Right lobe of liver (tissue), 6 donors: ENCODE measurements at regions not wholly inside any gene's neighbourhood (a gene's known extent, or its start where the extent isn't known, plus 50 kb on each side); places are given as distances from the start of the nearest gene placed in this dataset.

Source experiments
- ATAC-seq, 4 donors: fragments of 200-7000 bp; cut with Tn5 transposase; one replicate each; pipeline ENCODE4 v1.9.1; 2020; ENCODE audit warnings: mild to moderate bottlenecking in 4 of 4, moderate library complexity in 4 of 4
- DNase-seq, 3 donors: peaks; one replicate each; pipeline ENCODE4 v3.0.0-alpha.2; 2020
- H3K27ac ChIP-seq, 3 donors: fragments of 200-600 bp; one replicate each; pipeline ENCODE4 v1.8.0; 2022
- H3K27me3 ChIP-seq, 2 donors: fragments of 200-600 bp; one replicate each; pipeline ENCODE4 v1.8.0; 2022
- H3K36me3 ChIP-seq, 4 donors: fragments of 200-600 bp; sonication (generic) in 1 of 4; one replicate each; pipeline versions ENCODE4 v1.5.1 to v1.8.0; 2017 to 2022; ENCODE audit warnings: control low read depth in 1 of 4
- H3K4me1 ChIP-seq, 4 donors: fragments of 200-600 bp; sonication (generic) in 1 of 4; one replicate each; pipeline versions ENCODE4 v1.5.1 to v1.8.0; 2017 to 2022; ENCODE audit warnings: control low read depth in 1 of 4
- H3K4me3 ChIP-seq, 3 donors: fragments of 200-600 bp; one replicate each; pipeline ENCODE4 v1.8.0; 2022
- H3K9me3 ChIP-seq, 4 donors: fragments of 200-600 bp; sonication (generic) in 1 of 4; one replicate each; pipeline versions ENCODE4 v1.5.1 to v1.8.0; 2017 to 2022; ENCODE audit warnings: control low read depth in 1 of 4
- POLR2A ChIP-seq: fragments of 450-650 bp; IDR thresholded peaks from one replicate; pipeline ENCODE4 v1.6.1; 2017; ENCODE audit warnings: antibody characterized with exemption, mild to moderate bottlenecking
- WGBS: methylation state at CpG from one replicate; pipeline ENCODE4 v1.1.6; 2018; ENCODE audit warnings: low coverage, low lambda C conversion rate; ENCODE audit not compliant: insufficient coverage; ENCODE audit errors: missing lambda C conversion rate; 5-methylcytosine and 5-hydroxymethylcytosine counted together
- intact Hi-C, 2 donors: fragments of 100-400 bp; cut with DNase I; formaldehyde crosslinking; loops; one replicate each; pipeline versions ENCODE4 v1.11.2 to v1.14.1; 2022
- TF ChIP-seq, protein P1 (sequence below), 4 donors: fragments of 200-600 bp in 3 of 4; fragments of 450-650 bp in 1 of 4; IDR thresholded peaks; one replicate each; pipeline versions ENCODE4 v1.5.1 to v1.8.0; 2016 to 2022; ENCODE audit warnings: antibody characterized with exemption in 4 of 4, mild to moderate bottlenecking in 2 of 4
- donor health status: DM: no; HTN: yes; CAD: no.
- donor health status: DM: no; HTN: no; CAD: no.
- donor health status: DM: no; HTN: no; CAD: no.
- donor health status: DM: no; HTN: yes; CAD: no.
- donor health status: DM: no; HTN: yes; CAD: no.

DNA sequence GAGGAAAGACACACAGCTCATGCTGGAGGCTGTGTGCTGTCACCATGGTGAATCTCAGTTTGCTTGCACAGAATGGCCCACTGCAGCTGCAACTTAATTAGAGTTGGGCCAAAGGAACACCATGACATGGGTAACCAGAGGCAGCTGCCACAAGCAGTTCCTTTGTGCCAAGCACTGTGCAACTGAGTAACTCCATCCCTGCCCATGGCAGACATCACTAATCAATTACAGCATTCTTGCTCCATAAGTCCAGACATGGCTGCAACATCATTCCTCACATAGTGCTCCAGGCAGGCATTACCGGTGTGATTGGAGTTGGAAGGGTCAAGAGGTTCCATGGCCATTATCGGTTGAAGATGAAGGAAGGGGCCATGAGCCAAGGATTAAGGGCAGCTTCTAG lies 207.0 kb downstream of the RBM19 start:
- TF ChIP-seq, protein P1, sequence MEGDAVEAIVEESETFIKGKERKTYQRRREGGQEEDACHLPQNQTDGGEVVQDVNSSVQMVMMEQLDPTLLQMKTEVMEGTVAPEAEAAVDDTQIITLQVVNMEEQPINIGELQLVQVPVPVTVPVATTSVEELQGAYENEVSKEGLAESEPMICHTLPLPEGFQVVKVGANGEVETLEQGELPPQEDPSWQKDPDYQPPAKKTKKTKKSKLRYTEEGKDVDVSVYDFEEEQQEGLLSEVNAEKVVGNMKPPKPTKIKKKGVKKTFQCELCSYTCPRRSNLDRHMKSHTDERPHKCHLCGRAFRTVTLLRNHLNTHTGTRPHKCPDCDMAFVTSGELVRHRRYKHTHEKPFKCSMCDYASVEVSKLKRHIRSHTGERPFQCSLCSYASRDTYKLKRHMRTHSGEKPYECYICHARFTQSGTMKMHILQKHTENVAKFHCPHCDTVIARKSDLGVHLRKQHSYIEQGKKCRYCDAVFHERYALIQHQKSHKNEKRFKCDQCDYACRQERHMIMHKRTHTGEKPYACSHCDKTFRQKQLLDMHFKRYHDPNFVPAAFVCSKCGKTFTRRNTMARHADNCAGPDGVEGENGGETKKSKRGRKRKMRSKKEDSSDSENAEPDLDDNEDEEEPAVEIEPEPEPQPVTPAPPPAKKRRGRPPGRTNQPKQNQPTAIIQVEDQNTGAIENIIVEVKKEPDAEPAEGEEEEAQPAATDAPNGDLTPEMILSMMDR (IDR thresholded peaks at IDR 0.05), result no peak
- Histone ChIP-seq H3K27ac (no peak overlapping the region), H3K4me1 (no peaks in the 10 kb centered on the region), H3K4me3 (no peak overlapping the region), H3K9me3 (no peaks in the 10 kb centered on the region), H3K36me3 (no peaks in the 10 kb centered on the region), H3K27me3 (no peaks in the 10 kb centered on the region)
- no peak for DNase-seq
- intact Hi-C loops, result no loop called here
- 75% methylated on average over 2 of the region's 2 CpGs for WGBS
- no peak for ATAC-seq

DNA sequence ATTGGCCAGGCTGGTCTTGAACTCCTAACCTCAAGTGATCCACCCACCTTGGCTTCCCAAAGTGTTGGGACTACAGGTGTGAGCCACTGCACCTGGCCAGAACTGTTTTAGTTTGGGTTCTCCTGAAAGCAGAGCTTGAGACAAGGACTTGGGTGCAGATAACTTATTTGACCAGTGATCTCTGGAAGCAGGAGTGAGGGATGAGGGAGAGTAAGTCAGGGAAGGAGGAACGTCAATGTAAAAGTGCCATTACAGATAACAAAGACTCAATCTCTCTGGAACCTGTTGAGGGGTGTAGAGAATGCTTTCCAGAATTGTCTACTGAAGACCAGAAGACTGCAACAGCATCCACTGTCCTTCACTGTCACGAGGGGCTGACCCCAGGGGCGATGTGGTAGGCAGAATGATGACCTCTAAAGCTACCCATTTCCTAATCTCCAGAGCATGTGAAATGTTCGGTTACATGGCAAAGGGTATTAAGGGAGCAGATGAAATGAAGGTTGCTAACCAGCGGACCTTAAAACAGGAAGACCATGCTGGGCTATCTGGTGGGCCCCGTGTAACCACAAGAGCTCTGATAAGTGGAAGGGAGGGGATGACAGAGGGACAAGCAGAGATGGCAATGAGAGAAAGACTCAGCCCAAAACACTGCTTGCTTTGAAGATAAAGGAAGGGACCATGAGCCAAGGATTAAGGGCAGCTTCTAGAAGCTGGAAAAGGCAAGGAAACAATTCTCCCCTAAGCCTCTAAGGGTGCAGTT lies 207.8 kb downstream of the RBM19 start:
- ATAC-seq (no peak), DNase-seq (no peak)
- Histone ChIP-seq H3K4me1 (no peaks in the 10 kb centered on the region), H3K27me3 (no peaks in the 10 kb centered on the region), H3K27ac (no peak overlapping the region), H3K9me3 (no peaks in the 10 kb centered on the region), H3K36me3 (no peaks in the 10 kb centered on the region), H3K4me3 (no peak overlapping the region)
- 57% methylated on average over 6 of the region's 6 CpGs for WGBS
- intact Hi-C loops, result no loop called here
- TF ChIP-seq, protein P1 (IDR thresholded peaks at IDR 0.05), result no peak
- no peak for TF ChIP-seq POLR2A

DNA sequence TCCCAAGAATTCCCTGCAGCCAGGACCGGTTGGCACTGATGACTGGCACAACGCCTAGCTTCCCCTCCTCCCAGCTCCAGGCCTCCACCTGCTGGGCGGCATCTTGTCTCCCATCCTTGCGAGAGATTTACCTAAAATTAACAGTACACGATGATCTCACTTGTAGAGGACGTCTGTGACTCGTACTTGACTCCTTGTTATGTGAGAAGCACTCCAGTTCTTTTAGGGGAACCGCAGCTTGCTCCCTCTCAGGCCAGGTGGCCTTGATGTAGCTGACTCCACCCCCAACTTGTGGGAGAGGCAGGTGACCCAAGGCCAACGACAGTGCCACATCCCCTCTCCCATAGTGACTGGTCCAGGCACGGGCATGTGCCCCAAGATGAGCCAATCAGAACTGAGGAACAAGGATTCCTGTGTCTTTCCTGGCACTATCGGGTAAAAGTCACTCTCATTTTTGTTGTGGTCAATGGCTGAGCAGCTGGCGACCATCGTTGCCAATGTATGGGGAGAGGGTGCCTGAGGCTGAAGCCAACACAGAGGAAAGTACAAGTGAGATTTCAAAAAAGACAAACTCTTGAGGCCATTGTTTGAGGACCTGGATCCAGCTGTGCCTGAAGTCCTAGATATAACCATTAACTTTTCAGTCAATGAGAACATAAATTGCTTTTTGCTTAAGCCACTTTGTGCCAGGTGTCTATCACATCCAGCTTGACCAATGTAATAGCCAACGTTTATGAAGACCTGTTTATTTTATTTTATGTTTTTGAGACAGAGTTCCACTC lies 208.7 kb downstream of the RBM19 start:
- Histone ChIP-seq H3K36me3 (no peaks in the 10 kb centered on the region), H3K4me1 (no peaks in the 10 kb centered on the region), H3K27me3 (no peaks in the 10 kb centered on the region), H3K4me3 (no peak overlapping the region), H3K9me3 (no peaks in the 10 kb centered on the region), H3K27ac (no peak overlapping the region)
- intact Hi-C loops, result no loop called here
- ATAC-seq (no peak), DNase-seq (no peak)
- no peak for TF ChIP-seq POLR2A
- TF ChIP-seq, protein P1 (IDR thresholded peaks at IDR 0.05), result no peak
- WGBS, result 57% methylated on average over 14 of the region's 14 CpGs

DNA sequence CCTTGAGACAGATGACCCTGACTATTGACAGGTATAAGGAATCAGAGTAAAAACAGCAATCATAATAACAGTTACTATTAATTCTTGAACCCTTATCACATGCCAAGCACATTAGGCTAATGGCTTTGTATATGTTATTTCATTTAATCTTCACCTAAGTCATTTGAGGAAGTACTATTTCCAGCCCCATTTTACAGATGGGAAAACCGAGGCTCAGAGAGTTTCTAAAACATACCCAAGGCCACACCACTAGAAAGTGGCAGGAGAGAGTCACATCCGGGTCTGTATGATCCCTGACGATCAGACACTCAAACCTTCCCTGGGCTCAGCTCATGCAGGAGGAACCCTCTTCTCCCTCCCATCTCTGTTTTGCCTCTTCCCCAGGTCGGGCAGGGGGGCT lies 209.5 kb downstream of the RBM19 start:
- TF ChIP-seq, protein P1 (IDR thresholded peaks at IDR 0.05), result no peak
- no peak for TF ChIP-seq POLR2A

More for the DNA sequence above, 209.5 kb downstream of the RBM19 start:
- Histone ChIP-seq H3K4me1 (no peaks in the 10 kb centered on the region), H3K27ac (no peak overlapping the region), H3K4me3 (no peak overlapping the region), H3K27me3 (no peaks in the 10 kb centered on the region), H3K9me3 (no peaks in the 10 kb centered on the region), H3K36me3 (no peaks in the 10 kb centered on the region)
- DNase-seq (no peak), ATAC-seq (no peak)
- intact Hi-C loops, result no loop called here
- 51% methylated on average over 4 of the region's 4 CpGs for WGBS
